Panc1 (cell line): ENCODE measurements at regions not wholly inside any gene's neighbourhood (a gene's known extent, or its start where the extent isn't known, plus 50 kb on each side); places are given as distances from the start of the nearest gene placed in this dataset.
"Not testable (repeated sequence)": the region's sequence is repeated elsewhere in the genome, so short reads cannot be mapped to it uniquely, and the experiment has no call there.

Experiments used
- ATAC-seq: fragments of 200-7000 bp; cut with Tn5 transposase; 2 replicates; pipeline ENCODE4 v1.9.1; 2020; ENCODE audit warnings: mild to moderate bottlenecking, moderate library complexity
- BruUV-seq: library from RNA; stranded (reverse); fragments of 400-500 nt; replicated peaks from 2 replicates; lab custom pipeline; 2021; lab: Mats Ljungman, UMichigan
- CTCF ChIA-PET: fragments of 300-600 bp; sonication (Branson Sonifier 250); formaldehyde crosslinking; loops from one replicate; lab custom pipeline; 2022; ENCODE audit warnings: antibody characterized with exemption; lab: Charles Lee
- POLR2A ChIA-PET: fragments of 300-600 bp; sonication (Branson Sonifier 250); formaldehyde crosslinking; loops from one replicate; lab custom pipeline; 2022; ENCODE audit warnings: antibody characterized with exemption; lab: Charles Lee
- DNase-seq: peaks from one replicate; pipeline ENCODE4 v3.0.0-alpha.2; 2010; ENCODE audit warnings: low read depth, low spot score
- H3K27ac ChIP-seq: 2 replicates; pipeline ENCODE4 v1.5.1; 2011; ENCODE audit warnings: mild to moderate bottlenecking, low read length, inconsistent platforms
- H3K27me3 ChIP-seq: fragments of 200-500 bp; sonication (Bioruptor generic); 2 replicates; pipeline ENCODE4 v1.6.0; 2014; ENCODE audit warnings: low read length, inconsistent platforms; ENCODE audit not compliant: control insufficient read depth, insufficient read depth
- H3K36me3 ChIP-seq: fragments of 200-500 bp; sonication (Bioruptor generic); 2 replicates; pipeline ENCODE4 v1.5.1; 2014; ENCODE audit warnings: inconsistent platforms, mild to moderate bottlenecking, low read length, moderate library complexity; ENCODE audit not compliant: control insufficient read depth, insufficient read depth
- H3K4me1 ChIP-seq: 2 replicates; pipeline ENCODE4 v1.5.1; 2011; ENCODE audit warnings: inconsistent platforms, mild to moderate bottlenecking, low read length, moderate library complexity; ENCODE audit not compliant: control insufficient read depth, insufficient read depth
- H3K4me3 ChIP-seq, 2 experiments: 2 replicates each; pipeline ENCODE4 v1.5.1; 2011 to 2012; ENCODE audit warnings: low read depth in 2 of 2, low read length in 2 of 2, mild to moderate bottlenecking in 2 of 2, inconsistent platforms in 1 of 2, moderate library complexity in 1 of 2
- H3K9me3 ChIP-seq: fragments of 200-500 bp; sonication (Bioruptor generic); 2 replicates; pipeline ENCODE4 v1.5.1; 2014; ENCODE audit warnings: low read depth, mild to moderate bottlenecking, inconsistent platforms, low read length, moderate library complexity; ENCODE audit not compliant: control insufficient read depth, insufficient read depth
- POLR2AphosphoS5 ChIP-seq: IDR thresholded peaks from 2 replicates; pipeline ENCODE4 v1.6.1; 2012; ENCODE audit warnings: mild to moderate bottlenecking, low read depth, low read length, moderate library complexity
- REST ChIP-seq, 2 experiments: IDR thresholded peaks; 2 replicates each; pipeline ENCODE4 v1.6.1; 2011 to 2012; ENCODE audit warnings: low read depth in 2 of 2, control low read depth in 1 of 2, low read length in 1 of 2, mild to moderate bottlenecking in 1 of 2, moderate library complexity in 1 of 2; ENCODE audit not compliant: insufficient read depth in 1 of 2
- SIN3A ChIP-seq: IDR thresholded peaks from 2 replicates; pipeline ENCODE4 v1.6.1; 2012; ENCODE audit warnings: low read depth, mild to moderate bottlenecking, low read length, moderate library complexity, borderline replicate concordance; ENCODE audit not compliant: insufficient read depth
- TCF7L2 ChIP-seq: IDR thresholded peaks from 2 replicates; pipeline ENCODE4 v1.6.1; 2011; ENCODE audit warnings: mild to moderate bottlenecking, low read depth, low read length, inconsistent platforms
- in situ Hi-C: cut with HindIII; loops from 2 replicates; pipeline ENCODE4 v1.10.0; 2016; ENCODE audit warnings: low sequenced_read_pairs, low pct_unique_long_range_greater_than_20kb
- intact Hi-C: fragments of 100-400 bp; cut with micrococcal nuclease; formaldehyde crosslinking; loops from one replicate; pipeline ENCODE4 v1.10.0; 2022; ENCODE audit not compliant: unreplicated experiment
- TF ChIP-seq, protein P1 (sequence below): fragments of 450-650 bp; IDR thresholded peaks from 2 replicates; pipeline ENCODE4 v1.5.1; 2017; ENCODE audit warnings: mild to moderate bottlenecking

- CTCF ChIA-PET = no interaction called here
- POLR2A ChIA-PET = no interaction called here
- H3K27ac ChIP-seq = no peak overlapping the region
- H3K4me1 ChIP-seq = no peaks in the 10 kb centered on the region
- no peaks in the 10 kb centered on the region for H3K9me3 ChIP-seq
- in situ Hi-C loops (no loop called here), intact Hi-C loops (no loop called here)
- DNase-seq (no peak), ATAC-seq (no peak)
- no peaks in the 10 kb centered on the region for H3K36me3 ChIP-seq
- H3K4me3 ChIP-seq = no peak overlapping the region
- H3K27me3 ChIP-seq = no peaks in the 10 kb centered on the region
- BruUV-seq = no TSS peak
- TF ChIP-seq, protein P1, sequence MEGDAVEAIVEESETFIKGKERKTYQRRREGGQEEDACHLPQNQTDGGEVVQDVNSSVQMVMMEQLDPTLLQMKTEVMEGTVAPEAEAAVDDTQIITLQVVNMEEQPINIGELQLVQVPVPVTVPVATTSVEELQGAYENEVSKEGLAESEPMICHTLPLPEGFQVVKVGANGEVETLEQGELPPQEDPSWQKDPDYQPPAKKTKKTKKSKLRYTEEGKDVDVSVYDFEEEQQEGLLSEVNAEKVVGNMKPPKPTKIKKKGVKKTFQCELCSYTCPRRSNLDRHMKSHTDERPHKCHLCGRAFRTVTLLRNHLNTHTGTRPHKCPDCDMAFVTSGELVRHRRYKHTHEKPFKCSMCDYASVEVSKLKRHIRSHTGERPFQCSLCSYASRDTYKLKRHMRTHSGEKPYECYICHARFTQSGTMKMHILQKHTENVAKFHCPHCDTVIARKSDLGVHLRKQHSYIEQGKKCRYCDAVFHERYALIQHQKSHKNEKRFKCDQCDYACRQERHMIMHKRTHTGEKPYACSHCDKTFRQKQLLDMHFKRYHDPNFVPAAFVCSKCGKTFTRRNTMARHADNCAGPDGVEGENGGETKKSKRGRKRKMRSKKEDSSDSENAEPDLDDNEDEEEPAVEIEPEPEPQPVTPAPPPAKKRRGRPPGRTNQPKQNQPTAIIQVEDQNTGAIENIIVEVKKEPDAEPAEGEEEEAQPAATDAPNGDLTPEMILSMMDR = no peak
- TF ChIP-seq SIN3A = no peak
- TF ChIP-seq TCF7L2 = no peak
- no peak for TF ChIP-seq REST (IDR thresholded peaks at IDR 0.05; ENCODE audit: insufficient read depth in 1 of 2, low read depth in 2 of 2, low read length in 1 of 2)
- TF ChIP-seq POLR2AphosphoS5 = no peak
Observed at GRCh38 chr3:159301961-159302360, 500.1 kb downstream of the MFSD1 start.

DNA sequence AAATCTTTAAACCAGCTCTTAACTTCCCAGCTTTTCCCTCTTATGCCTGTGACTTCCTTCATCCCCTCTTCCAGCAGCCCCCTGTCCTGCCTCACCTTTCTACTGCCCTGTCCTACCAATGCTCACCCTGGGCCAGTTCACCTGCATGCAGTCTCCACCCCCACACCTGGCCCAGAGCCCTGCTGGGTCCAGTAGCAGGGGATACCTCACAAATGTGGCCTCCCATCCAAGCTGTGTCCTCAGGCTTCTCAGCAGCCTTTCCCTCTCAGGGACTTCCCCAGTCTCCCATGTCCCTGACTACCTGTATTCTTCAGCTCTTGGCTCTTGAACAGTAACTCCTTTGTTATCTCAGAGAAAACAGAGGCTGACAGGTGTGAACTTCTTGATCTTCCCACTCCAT lies 503.2 kb downstream of the MFSD1 start:
- Histone ChIP-seq H3K36me3 (no peaks in the 10 kb centered on the region), H3K27ac (no peak overlapping the region), H3K9me3 (no peaks in the 10 kb centered on the region), H3K4me1 (no peaks in the 10 kb centered on the region), H3K27me3 (no peaks in the 10 kb centered on the region), H3K4me3 (no peak overlapping the region)
- ATAC-seq = no peak
- TF ChIP-seq REST (IDR thresholded peaks at IDR 0.05; ENCODE audit: insufficient read depth in 1 of 2, low read depth in 2 of 2, low read length in 1 of 2) = no peak
- TF ChIP-seq SIN3A = no peak
- TF ChIP-seq, protein P1 = no peak
- TF ChIP-seq POLR2AphosphoS5 = no peak
- TF ChIP-seq TCF7L2 = no peak
- in situ Hi-C loops (no loop called here), intact Hi-C loops (no loop called here)
- no peak for DNase-seq
- ChIA-PET POLR2A (no interaction called here), CTCF (no interaction called here)
- no TSS peak for BruUV-seq

- H3K9me3 ChIP-seq, DNase-seq, H3K27ac ChIP-seq, H3K4me3 ChIP-seq, ATAC-seq, POLR2A ChIA-PET, BruUV-seq, intact Hi-C loops, H3K36me3 ChIP-seq, CTCF ChIA-PET, in situ Hi-C loops, H3K4me1 ChIP-seq, H3K27me3 ChIP-seq: not testable (repeated sequence)
Observed at GRCh38 chr3:159316706-159317105, 514.9 kb downstream of the MFSD1 start.
